ENCODE measurements at regions not wholly inside any gene's neighbourhood (a gene's known extent, or its start where the extent isn't known, plus 50 kb on each side); places are given as distances from the start of the nearest gene placed in this dataset.

- H3K9me3 Mint-ChIP-seq, result no peaks in the 10 kb centered on the region
- TF ChIP-seq, protein P1, sequence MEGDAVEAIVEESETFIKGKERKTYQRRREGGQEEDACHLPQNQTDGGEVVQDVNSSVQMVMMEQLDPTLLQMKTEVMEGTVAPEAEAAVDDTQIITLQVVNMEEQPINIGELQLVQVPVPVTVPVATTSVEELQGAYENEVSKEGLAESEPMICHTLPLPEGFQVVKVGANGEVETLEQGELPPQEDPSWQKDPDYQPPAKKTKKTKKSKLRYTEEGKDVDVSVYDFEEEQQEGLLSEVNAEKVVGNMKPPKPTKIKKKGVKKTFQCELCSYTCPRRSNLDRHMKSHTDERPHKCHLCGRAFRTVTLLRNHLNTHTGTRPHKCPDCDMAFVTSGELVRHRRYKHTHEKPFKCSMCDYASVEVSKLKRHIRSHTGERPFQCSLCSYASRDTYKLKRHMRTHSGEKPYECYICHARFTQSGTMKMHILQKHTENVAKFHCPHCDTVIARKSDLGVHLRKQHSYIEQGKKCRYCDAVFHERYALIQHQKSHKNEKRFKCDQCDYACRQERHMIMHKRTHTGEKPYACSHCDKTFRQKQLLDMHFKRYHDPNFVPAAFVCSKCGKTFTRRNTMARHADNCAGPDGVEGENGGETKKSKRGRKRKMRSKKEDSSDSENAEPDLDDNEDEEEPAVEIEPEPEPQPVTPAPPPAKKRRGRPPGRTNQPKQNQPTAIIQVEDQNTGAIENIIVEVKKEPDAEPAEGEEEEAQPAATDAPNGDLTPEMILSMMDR (IDR thresholded peaks at IDR 0.05), result no peak
- H3K36me3 Mint-ChIP-seq (ENCODE audit: low read depth), result no peaks in the 10 kb centered on the region
- intact Hi-C loops (cut with micrococcal nuclease), result no loop called here
- POLR2A ChIA-PET, result no interaction called here
- H3K4me3 Mint-ChIP-seq, result no peak overlapping the region
- no peak for ATAC-seq
- H3K27me3 Mint-ChIP-seq, result no peaks in the 10 kb centered on the region
- DNase-seq, result no peak
- no peak overlapping the region for H3K27ac Mint-ChIP-seq
- CTCF ChIA-PET, result no interaction called here
- H3K4me1 Mint-ChIP-seq (ENCODE audit: low read depth), result no peaks in the 10 kb centered on the region
Measured at GRCh38 chrX:98506907-98507306, 1623.2 kb downstream of the RPA4 start.

- ChIA-PET POLR2A (no interaction called here), CTCF (no interaction called here)
- TF ChIP-seq, protein P1 (IDR thresholded peaks at IDR 0.05), result no peak
- Mint-ChIP-seq H3K27ac (no peak overlapping the region), H3K4me3 (no peak overlapping the region), H3K9me3 (no peaks in the 10 kb centered on the region), H3K4me1 (ENCODE audit: low read depth) (no peaks in the 10 kb centered on the region), H3K27me3 (no peaks in the 10 kb centered on the region), H3K36me3 (ENCODE audit: low read depth) (no peaks in the 10 kb centered on the region)
- DNase-seq, result no peak
- ATAC-seq, result no peak
- intact Hi-C loops (cut with micrococcal nuclease), result no loop called here
Measured at GRCh38 chrX:98514032-98514431, 1630.3 kb downstream of the RPA4 start.

GRCh38 chrX:98516120-98516519 is 1632.4 kb downstream of the RPA4 start:
- Mint-ChIP-seq H3K4me3 (no peak overlapping the region), H3K27me3 (no peaks in the 10 kb centered on the region), H3K27ac (no peak overlapping the region), H3K9me3 (no peaks in the 10 kb centered on the region), H3K36me3 (ENCODE audit: low read depth) (no peaks in the 10 kb centered on the region), H3K4me1 (ENCODE audit: low read depth) (no peaks in the 10 kb centered on the region)
- CTCF ChIA-PET, result no interaction called here
- no peak for DNase-seq
- POLR2A ChIA-PET, result no interaction called here
- TF ChIP-seq, protein P1 (IDR thresholded peaks at IDR 0.05), result no peak
- intact Hi-C loops (cut with micrococcal nuclease), result no loop called here
- ATAC-seq, result no peak

GRCh38 chrX:98523026-98523425 is 1639.3 kb downstream of the RPA4 start:
- ChIA-PET POLR2A (no interaction called here), CTCF (no interaction called here)
- Mint-ChIP-seq H3K36me3 (ENCODE audit: low read depth) (no peaks in the 10 kb centered on the region), H3K4me3 (no peak overlapping the region), H3K27me3 (no peaks in the 10 kb centered on the region), H3K9me3 (no peaks in the 10 kb centered on the region), H3K4me1 (ENCODE audit: low read depth) (no peaks in the 10 kb centered on the region), H3K27ac (no peak overlapping the region)
- DNase-seq, result no peak
- TF ChIP-seq, protein P1 (IDR thresholded peaks at IDR 0.05), result no peak
- no peak for ATAC-seq
- intact Hi-C loops (cut with micrococcal nuclease), result no loop called here

DNA sequence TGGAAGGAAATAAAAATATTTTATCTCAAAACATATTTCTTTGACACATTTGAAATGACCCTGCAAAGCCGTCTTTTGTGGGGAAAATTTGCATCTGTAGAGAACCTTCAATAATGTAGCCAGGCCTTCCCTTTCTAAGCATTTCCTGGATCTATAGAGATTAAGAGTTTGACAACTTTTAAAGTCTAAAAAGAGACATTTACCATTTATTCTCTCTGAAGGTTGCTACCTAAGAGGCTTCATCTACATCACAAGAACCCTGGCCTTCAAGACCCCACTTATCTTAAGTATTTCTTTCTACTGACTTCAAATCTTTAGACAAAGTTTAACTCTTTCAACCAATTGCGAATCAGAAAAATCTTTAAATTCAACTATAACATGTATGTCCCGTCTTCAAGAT is 1639.8 kb downstream of the RPA4 start:
- no peak for ATAC-seq
- no peak for DNase-seq
- Mint-ChIP-seq H3K27ac (no peak overlapping the region), H3K4me3 (no peak overlapping the region), H3K36me3 (ENCODE audit: low read depth) (no peaks in the 10 kb centered on the region), H3K9me3 (no peaks in the 10 kb centered on the region), H3K4me1 (ENCODE audit: low read depth) (no peaks in the 10 kb centered on the region), H3K27me3 (no peaks in the 10 kb centered on the region)
- CTCF ChIA-PET, result no interaction called here
- intact Hi-C loops (cut with micrococcal nuclease), result no loop called here
- TF ChIP-seq, protein P1 (IDR thresholded peaks at IDR 0.05), result no peak
- POLR2A ChIA-PET, result no interaction called here

All from activated CD8-positive, alpha-beta T cell treated with anti-CD3 and anti-CD28 coated beads for 36 hours (primary cell).